ENCODE measurements at regions not wholly inside any gene's neighbourhood (a gene's known extent, or its start where the extent isn't known, plus 50 kb on each side); places are given as distances from the start of the nearest gene placed in this dataset.

DNA sequence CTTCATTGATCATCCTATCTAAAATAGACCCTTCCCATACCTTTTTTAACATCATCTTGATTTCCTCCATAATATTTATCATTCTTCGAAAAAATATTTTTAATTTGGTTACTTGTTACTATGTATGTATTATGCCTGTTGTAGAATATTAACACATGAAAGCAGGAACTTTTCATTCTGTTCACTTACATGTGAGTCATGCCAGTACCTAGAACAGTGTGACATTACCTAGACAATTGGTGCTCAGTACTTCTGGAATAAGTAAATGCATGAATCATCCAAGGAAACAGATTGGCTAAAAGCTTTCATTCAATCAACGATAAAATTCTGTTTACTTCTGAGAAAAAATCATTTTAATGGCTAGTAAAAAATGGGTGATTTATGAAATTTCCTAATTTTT lies 76.4 kb downstream of the CXXC4 start:
- DNase-seq = no peak

DNA sequence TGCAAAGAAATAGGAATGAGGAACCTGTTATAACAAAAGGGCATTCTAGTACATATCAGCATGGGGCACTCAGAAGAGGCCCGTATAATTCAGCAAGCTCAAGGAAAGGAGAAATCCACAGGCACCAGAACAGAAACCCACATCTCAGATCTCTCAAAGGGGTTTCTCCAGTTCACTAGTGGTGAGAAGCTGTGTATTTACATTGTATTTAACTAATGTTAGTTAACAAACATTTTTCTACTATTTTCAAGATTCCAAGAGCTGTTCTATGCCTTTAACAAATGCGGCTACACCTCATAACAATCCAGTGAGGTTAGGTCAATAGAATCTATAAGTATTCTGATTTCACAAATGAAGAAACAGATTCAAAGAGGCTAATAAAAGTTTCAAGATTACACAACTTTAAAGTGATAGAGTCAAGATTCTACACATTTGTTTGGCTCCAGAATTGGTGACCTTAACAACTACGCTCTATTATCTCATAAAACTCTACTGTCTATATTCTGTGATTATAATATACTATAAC lies 77.3 kb downstream of the CXXC4 start:
- no peak for DNase-seq

DNA sequence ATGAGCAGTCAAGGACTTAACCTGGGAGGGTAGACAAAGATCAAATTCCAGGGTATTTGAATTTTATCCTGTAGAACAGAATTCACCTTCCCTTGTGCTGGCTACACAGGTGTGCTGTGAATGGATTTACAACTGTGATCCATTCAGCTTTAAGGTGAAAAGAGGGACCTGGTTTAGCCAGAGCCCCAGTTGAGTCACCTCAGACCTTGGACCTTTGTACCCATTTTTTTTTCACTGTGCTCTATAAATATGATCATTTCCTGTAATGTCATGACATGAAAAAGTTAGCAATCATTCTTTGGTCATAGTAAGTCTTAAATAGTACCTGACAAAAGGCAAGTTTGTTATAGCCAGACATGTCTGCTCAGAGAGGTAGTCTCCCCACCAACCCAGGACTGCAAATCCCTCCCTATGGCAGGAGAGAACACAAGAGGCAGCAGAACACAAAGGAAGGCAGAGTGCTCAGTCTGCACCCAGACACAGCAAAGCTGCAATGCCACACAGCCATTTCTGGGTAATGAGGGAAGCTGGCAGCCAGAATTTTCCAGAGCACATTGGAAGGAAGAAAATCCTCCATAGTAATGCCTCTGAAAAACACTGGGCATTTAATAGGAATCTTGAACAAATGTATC lies 77.9 kb downstream of the CXXC4 start:
- DNase-seq = no peak

DNA sequence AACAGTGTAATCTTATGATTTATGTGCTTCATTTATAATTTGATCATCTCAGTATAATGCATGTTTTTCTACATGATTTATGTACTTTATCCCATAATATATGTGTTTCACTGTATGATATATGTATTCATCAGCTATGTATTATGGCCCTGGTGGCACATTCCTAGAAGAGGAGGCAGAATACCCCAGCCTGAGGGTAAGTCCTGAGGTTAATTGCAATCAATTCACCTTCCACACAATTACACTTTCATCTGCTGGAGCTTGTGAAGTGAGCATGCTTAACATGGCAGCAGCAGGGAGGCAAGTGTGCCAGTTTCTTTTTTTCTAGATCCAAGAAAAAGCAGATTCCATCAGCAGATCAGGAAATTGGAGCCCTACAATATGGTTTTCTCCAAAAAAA lies 81.2 kb downstream of the CXXC4 start:
- DNase-seq = no peak

DNA sequence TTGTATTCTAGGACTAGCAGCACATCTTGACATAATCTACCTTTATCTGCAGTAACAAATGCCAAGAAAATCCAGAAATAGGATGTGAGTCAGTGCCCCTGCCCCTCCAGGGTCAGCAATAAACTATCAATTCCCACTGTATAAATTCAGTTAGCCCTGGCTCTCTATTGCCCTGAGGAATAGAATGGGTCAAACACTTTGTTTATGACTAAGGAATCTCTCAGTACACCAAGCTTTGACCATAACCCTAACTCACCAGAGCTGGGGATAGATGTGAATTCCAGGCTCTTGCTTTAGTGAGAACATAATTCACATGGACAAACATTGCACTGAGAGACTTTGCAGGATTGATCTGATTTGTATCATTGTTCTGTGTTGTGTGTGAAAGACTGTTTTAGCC lies 82.3 kb downstream of the CXXC4 start:
- DNase-seq = no peak

DNA sequence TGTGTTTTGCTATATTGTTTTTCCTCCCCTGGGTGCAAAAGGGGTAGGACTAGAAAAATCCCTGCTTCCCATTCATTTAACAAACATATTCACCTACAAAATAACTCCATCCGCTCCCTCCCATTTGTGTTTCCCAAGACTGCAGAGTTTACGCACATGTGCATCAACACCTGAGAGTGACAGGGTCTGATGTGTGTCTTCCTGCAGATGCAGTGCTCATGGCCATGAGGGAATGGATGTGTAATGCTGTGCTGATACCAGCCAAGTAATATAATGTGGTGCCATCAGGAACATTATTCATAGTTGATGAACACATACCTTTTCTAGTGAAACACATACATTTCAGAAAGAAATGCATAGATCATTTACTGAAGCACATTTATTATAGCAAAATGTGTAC lies 83.2 kb downstream of the CXXC4 start:
- no peak for DNase-seq

DNA sequence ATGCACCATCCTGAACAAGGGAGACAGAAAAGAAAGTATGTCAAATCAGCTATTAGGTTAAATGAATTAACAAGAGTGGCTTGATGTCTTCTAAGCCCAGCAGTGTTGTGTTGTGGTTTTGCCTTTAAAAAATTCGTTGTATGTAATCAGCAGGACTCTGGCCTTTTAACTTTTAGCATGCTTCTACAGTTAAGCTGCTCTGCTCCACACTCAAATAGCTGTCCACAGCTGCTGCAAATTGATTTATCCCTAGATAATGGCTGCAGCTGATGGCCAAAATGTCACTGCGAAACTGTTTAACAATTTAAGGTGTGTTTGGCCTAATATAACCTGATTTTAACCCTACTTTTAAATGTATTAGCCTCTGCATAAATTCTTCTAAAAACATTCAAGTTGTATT lies 85.8 kb downstream of the CXXC4 start:
- no peak for DNase-seq

DNA sequence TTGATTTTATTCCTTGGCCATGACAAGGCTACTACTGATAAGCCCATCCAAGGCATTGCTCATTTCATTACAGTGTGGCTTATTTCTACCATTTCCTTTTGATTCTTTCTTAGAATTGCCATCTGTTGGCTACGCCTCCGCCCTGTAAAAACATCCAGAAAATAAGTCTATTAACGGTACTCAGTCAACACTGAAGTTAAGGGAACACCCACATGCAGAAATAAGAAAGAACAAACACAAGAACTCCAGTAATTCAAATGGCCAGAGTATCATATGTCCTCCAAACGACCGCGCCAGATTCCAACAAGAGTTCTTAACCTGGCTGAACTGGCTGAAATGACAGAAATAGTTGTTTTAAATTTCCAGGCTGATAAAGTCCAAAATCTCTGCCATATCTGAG lies 90.3 kb downstream of the CXXC4 start:
- DNase-seq = no peak

DNA sequence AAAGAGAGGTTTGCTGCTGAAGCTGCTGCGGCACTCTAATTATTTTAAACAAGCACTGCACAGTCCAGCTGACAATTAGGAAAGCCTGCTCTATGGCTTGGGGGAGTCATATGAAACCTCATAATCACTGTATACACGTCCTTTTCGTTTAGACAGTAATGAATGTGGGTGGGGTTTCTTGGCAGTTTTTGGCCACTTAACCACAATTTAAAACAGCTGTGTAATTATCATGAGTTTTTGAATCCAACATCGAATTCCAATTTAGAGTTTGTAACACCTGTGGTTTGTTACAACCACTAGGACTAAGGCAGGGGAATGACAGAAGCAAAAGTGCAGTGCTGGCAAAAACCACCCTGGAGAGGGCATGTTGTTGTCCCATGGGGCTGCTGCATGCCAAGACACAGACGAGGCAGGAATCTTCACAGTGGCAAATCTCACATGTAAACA lies 99.5 kb downstream of the CXXC4 start:
- no peak for DNase-seq

DNA sequence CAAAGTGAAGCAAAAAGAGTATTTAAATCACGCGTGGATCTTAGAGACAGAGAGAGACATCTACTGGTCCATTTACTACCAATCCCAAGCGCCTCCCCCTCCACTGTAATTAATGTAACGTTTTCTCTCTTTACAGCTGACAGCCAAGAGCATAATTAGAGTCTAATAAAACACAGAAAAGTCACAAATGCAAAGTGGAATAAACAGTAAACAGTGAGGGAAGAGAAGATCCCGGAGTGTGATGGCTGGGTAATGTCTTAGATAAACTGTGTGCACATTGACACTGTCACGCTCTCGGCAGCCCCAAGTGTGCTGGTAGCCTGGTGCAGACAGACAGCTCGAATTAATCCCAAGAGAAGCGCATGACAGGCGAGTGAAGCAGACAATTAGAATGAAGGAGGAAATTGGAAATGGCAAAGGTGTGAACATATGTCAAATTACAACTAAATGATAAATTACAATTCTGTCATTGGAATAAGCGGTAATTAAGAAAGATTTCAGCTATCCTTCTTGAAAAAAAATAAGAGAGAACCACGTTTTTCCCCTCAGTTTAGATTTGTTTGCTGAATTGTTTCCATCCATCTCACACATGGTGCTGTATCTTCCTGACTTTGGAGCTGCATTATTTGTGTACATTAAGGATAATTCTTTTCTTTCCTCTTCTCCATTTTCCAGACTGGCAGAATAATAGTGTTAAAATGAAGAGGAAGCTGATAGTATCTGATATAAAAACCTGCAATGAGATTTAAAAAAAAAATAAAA lies 100.1 kb downstream of the CXXC4 start:
- no peak for DNase-seq

DNA sequence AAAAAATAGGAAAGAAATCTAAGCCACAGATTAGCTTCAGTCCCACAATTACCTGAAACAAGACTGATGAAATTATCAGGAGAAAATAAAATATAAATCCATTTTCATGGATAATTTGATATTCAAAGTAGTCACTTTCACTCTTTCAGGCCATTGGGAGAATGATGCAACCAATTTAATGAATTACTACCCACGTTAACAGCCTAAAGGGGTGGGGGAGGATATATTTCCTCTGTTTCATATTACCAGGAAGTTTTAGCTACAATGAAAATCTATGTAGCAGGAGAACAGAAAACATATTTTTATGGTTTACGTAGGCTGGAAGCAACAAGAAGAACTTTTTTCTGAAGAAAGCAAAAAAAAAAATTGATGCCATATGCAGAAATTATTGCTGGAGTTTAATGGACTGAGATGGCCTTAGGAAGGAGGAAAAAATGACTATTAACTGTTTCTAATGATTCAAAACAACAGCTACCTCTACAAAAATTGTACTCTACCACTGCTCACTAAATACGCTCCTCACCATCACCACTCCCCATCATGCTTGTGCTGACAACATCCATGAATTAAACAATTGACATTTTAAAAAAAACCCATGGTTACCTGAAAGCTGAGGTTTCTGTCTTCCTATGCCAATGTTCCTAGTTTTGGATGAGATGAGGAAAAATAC lies 100.9 kb downstream of the CXXC4 start:
- no peak for DNase-seq

DNA sequence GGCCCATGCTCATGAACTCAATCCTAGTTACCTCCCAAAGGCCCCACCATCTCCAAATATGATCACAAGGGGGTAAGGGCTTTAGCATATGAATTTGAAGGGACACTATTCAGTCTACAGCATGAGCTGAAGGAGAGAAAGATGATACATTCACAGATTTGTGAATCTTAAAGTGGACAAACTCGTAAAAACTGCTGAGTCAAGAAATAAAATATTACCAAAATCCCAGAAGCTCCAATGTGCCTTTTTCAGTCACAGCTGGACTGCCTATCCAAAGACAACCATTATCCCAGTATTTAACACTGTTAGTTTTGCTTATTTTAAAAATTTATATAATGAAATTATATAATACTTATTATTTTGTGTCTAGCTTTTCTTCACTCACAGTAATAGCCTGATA lies 109.0 kb downstream of the CXXC4 start:
- DNase-seq = no peak

DNA sequence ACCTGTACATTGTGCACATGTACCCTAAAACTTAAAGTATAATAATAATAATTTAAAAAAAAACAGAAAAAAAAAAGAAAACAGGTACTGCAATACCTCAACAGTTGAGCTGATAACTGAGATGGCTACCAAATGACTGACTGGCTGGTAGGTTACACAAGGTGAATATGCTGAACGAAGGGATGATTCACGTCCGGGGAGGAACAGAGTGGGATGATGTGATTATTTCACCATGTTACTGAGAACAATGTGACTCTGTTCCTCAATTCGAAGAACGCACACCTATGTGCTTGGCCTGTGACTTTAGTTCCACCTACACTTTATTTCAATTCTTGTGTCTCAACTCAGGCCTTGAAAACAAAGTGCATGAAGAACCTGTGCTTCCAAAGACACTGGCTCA lies 111.7 kb downstream of the CXXC4 start:
- no peak for DNase-seq

DNA sequence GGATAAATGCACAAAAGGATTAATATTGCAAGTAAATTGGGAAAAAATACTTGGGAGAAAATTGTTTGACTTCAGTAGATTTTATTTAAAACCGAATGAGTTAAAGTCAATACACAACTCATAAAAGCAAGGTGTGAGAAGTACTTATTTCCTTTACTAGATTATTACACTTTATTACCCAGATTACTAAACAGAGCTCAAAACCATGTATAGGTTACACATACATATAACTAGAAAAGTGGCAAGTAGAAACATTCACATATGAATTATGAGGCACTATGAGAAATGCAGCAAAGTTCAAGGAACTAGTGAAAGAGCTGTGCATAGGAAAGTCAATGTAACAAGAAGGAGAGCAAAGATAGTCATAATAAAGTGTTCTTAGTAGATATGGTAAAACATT lies 113.0 kb downstream of the CXXC4 start:
- DNase-seq = no peak

DNA sequence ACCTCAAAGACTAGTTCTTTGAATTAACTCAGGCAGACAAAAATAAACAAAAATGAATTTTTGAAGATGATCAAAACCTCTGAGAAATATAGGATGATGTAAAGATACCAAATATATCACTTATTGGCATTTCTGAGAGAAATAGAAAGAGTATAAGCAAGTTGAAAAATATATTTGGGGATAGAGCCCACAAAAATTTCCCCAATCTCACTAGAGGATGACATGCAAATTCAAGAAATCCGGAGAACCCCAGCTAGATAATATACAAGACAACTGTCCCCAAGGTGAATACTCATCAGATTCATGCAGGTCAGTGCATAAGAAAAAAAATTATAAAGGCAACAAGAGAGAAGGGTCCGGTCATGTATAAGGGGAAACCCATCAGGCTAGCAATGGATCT lies 129.1 kb downstream of the CXXC4 start:
- no peak for DNase-seq

DNA sequence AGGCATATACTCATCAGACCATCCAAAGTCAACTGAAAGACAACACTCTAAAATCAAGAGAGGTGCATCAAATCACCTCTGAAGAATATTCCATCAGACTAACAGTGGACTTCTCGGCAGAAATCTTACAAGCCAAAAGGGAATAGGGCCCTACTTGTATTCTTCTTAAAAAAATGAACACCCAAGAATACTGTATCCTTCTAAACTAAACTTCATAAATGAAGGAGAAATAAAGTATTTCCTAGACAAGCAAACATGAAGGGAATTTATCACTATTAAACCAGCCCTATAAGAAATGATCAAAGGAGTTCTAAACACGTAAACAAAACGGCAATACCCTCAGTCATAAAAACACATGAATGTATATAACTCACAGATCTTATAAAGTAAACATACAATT lies 141.2 kb downstream of the CXXC4 start:
- DNase-seq = no peak

DNA sequence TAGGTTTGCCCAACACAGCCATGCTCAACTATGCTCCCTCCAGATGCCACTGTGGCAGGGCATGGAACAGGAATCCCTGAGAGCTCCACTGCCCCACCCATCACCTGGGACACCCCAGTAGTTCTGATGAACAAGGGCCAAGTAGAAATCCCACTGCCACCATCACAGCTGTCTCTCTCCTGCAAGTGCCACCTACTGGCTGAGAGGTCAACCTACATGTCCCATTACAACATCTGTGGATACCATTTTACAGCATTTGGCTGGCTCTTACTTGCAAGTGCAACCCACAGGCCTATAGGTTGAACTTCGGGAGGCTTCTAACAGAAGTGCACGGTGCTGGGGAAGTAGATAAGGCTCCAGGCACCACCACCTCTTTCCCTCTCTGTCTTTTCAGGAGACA lies 142.5 kb downstream of the CXXC4 start:
- no peak for DNase-seq

DNA sequence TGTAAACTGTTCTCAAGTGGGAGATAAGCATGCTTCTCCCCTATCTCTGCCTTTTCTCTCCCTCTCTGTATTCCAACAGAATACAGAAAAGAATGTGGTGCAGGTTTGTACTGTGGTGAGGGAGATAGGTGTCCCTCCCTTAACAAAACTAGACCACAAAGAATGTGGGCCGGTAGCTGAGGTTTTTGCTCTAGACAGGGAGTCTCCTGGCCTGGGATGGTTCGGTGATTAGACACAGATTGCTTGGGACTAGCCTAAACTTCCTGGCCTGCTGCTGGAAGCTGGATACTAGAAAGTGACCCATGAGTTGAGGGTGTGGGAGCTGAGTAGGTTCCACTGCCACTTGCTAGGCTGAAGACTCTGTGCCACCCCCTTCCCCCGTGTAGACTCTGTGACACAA lies 143.0 kb downstream of the CXXC4 start:
- no peak for DNase-seq

DNA sequence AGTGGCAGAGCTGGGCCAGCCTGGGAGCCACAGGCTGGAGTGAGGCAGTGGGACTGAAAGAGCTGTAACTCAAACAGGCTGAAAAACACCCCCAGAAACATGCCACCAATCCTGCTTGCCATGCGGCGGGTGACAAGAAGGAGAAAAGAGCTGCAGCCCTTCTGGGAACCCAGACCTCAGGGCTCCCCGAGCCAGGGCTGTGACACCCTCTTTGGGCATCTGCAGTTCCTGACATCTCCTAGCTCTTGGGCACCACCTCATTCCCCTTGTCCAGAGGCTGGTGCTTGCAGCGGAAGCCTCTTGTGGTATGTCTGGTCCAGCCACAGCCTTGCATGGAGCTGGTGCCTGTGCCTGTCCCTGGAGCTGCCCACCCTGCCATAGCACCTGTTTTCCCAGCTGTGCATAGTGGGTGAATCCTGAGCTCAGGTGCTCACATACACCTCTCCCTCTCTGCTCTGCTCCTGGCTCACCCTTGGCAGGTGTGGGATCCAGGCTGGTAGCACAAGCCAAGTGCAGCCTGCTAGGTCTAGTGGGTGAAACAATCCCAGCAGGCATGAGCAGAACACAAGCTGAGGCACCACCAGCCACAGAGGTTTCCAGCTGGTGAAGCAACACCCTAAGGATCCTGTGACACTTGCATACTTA lies 149.0 kb downstream of the CXXC4 start:
- DNase-seq = no peak

DNA sequence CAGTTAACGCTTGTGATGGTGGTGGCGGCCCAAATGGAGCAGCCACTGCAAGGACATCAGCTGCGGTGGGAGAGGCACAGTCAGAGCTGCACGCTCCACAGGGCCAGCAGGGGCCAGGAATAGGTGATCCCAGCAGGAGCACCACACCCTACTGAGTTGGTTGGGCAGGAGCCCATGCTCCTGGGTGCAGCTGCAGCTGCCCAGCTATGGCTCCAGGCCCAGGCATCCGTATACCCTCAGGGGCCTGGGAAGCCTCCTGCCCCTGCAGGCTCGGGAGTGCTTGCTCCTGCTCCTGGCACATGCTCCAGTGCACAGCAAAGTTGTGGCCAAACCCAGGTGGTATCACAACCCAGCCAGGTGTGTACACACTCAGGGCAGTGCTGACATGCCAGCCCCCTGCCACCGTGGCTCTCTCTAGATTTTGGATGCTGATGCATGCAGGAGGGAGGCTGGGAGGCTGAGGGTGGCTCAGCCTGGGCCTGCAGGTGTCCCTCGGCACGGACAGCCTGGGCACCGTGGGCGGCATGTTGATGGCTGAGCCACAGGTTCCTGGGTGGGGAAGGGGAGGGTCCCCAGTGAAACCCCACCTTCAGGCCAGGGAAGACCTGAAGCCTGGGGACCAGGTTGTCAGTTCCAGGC lies 150.2 kb downstream of the CXXC4 start:
- DNase-seq = no peak

DNA sequence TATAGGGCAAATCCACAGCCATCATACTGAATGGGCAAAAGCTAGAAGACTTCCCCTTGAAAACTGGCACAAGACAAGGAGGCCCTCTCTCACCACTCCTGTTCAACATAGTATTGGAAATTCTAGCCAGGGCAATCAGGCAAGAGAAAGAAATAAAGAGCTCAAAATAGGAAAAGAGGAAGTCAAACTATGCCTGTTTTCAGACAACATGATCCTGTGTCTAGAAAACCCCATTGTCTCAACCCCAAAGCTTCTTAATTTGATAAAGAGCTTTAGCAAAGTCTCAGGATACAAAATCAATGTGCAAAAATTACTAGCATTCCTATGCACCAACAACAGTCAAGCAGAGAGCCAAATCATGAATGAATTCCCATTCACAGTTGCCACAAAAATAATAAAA lies 160.3 kb downstream of the CXXC4 start:
- DNase-seq = no peak

DNA sequence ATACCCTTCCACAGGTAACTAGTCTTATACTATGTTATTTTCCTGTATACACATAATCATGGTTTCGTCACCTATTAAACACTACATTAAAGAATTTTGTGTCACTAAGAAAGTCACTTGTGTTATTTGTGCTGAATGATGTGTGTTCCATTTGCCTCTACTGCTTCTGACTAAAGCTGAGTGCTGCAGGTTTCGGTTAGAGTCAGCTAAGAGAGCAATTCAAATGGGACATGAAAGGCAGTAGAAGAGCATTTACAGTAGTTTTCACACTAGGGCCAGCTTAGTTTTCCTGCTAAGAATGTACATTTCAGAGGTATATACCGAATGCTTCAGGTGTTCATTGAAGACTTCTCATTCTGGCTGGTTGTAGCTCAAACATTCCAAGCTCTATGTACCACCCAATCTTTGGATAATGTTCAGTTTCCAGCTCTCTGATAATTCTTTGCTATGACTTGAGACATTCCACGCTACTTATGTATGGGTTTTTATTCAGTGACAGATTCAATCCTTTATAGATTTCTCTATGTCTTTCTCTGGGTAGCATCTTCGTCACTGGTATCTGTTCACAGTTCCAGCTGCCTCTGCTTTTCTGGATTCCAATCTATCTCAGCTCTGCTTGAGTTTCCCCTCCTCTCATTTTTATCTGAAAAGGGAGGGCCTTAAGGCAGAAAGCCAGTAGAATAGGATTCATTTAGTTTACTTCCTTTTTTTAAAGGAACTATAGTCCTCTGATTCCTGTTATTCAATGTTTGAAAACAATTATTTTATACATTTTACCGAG lies 164.4 kb downstream of the CXXC4 start:
- no peak for DNase-seq
